LNCAP (cell line): ENCODE measurements at regions not wholly inside any gene's neighbourhood (a gene's known extent, or its start where the extent isn't known, plus 50 kb on each side); places are given as distances from the start of the nearest gene placed in this dataset.

Experiments used
- TF ChIP-seq, protein P1 (sequence below): fragments of 450-650 bp; IDR thresholded peaks from 2 replicates; pipeline ENCODE4 v1.5.1; 2017; ENCODE audit warnings: mild to moderate bottlenecking

DNA sequence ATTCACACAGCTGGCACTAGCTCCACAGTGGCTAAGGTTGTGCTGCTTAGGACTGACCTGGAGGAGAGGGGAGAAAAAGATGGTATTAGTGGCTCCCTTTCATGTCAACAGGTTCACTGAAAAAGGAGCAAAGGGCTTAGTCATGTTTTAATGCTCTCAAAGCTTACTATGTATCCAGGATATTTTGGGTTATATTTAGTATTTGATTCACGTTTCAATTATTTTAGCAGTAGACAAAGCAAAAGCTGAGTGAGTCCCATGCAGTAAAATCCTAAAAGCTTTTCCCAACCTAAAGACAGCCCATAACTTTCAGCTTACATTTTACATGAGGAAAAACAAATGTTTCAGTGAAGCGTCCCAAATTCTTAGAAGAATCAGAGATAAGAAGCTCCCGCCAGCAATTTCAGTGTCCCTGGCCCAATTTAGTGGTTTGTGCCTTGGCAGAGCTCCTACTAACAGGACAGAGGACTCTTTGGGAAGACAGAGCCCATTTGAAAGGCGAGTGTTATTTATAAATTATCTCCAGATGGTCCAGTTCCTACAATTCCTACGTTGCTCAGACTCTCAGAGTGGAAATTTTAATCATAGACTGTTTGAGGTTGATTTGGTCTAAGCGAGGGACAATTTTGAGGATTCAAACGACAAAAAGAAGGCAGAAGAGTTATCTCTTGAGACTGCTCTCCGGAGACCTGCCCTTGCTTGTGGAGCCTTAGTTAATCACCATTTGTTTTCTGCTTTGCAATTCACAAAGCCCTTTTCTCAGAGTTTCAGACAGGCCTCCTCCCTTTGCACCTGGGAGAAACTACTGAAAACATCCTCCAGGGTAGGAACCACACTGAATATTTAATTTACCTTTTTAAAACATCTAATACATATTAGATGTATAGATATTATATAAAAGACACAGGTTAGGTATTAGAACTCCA is 225.0 kb upstream of the ANKRD55 start:
- TF ChIP-seq, protein P1, sequence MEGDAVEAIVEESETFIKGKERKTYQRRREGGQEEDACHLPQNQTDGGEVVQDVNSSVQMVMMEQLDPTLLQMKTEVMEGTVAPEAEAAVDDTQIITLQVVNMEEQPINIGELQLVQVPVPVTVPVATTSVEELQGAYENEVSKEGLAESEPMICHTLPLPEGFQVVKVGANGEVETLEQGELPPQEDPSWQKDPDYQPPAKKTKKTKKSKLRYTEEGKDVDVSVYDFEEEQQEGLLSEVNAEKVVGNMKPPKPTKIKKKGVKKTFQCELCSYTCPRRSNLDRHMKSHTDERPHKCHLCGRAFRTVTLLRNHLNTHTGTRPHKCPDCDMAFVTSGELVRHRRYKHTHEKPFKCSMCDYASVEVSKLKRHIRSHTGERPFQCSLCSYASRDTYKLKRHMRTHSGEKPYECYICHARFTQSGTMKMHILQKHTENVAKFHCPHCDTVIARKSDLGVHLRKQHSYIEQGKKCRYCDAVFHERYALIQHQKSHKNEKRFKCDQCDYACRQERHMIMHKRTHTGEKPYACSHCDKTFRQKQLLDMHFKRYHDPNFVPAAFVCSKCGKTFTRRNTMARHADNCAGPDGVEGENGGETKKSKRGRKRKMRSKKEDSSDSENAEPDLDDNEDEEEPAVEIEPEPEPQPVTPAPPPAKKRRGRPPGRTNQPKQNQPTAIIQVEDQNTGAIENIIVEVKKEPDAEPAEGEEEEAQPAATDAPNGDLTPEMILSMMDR: no peak

DNA sequence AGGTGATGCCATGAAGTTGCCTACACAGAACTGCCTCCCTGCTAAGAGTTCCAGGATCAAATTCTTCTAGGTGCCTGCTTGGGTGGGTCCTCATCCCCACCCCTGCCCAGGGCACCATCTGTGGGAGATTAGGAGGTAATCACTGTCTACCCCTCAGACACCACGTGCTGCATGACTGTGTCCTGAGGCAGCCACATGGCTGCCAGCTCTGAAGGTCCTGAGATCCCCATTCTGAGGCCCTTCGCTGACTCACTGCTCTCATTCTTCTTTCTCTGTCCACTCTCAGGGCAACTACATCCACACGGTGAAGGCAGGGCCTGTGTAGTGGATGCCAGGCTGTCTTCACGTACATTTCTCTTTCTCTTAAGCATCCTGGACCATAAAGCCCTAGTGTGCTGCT is 222.9 kb upstream of the ANKRD55 start:
- TF ChIP-seq, protein P1: no peak

DNA sequence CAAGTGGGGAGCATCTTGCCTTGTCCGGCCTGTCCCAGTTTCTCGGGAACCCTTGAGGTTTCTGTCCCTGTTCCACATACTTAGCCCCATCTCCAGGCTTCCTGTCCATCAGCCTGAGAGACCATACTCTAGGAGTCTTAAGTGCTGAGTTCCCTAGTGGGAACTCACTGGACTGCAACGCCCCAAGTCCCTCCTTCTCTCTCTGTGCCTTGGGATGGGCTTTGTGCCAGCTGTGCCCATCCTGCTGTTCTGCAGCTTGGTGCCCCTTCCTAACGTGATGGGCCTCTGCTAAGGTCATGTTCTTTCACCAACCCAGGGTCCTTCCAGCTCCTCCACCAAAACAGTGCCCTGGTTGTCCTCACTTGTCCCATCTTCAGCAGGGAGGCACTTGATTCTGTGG is 222.3 kb upstream of the ANKRD55 start:
- TF ChIP-seq, protein P1: no peak

DNA sequence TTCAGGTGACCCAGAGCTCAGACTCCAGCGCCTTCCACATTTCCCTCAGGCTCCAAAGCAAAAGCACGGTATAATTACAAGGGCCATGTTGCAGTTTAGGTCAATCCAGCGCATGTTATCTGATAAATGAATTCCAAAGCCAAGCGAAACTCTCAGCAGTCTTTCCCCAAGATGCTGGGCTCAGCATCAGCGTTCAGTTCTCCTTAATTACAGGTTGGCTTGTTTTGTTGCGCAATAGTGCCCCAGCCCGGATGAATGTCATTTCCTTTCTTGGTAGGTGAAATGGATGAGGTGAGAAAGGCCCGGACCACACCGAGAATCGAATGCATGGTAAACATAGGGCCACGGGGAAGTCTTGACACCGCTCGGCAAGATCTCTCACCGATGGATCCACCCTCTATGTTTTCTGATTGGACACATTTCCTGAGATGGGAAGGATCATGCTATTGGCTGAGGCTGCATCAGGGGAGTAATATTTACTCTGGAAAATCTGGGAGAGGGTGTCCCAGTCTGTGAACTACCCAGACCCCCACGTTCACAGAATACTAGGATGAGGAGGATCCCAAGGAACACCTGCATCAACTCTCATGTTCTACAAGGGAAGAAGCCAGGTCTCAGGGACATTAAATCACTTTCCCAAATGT is 221.2 kb upstream of the ANKRD55 start:
- TF ChIP-seq, protein P1: no peak

DNA sequence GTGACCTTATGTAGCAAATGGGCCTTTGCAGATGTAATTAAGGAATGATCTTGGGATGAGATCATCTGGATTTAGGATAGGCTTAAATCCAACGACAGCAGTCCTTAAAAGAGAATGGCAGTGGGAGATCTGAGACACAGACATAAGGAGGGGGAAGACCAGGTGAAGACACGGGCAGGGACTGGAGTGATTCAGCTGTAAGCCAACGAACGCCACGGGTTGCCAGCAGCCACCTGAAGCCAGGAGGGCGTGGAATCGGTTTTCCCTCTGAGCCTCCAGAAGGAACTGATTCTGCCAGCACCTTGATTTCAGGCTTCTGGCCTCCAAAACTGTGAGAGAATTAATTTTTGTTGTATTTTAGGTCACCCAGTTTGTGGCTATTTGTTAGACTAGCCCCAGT is 218.6 kb upstream of the ANKRD55 start:
- TF ChIP-seq, protein P1: no peak

DNA sequence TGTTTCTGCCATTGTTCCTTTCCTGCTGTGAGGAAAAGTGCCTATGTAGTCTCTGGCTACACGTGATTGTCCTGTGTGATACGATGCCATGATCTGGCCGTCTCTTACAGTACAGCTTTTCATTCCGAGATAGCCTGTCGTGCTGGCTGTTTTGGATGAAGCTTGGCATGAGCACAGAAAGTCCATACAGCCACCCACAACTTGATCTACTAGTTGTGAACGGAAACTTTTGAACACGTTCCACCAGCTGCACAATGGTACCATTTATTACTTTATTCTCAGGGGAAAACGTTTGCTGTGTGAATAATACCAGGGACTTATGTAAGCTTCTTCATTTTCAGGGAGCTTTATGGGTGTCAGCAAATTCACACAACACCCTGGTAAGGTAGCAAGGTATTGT is 217.6 kb upstream of the ANKRD55 start:
- TF ChIP-seq, protein P1: no peak

DNA sequence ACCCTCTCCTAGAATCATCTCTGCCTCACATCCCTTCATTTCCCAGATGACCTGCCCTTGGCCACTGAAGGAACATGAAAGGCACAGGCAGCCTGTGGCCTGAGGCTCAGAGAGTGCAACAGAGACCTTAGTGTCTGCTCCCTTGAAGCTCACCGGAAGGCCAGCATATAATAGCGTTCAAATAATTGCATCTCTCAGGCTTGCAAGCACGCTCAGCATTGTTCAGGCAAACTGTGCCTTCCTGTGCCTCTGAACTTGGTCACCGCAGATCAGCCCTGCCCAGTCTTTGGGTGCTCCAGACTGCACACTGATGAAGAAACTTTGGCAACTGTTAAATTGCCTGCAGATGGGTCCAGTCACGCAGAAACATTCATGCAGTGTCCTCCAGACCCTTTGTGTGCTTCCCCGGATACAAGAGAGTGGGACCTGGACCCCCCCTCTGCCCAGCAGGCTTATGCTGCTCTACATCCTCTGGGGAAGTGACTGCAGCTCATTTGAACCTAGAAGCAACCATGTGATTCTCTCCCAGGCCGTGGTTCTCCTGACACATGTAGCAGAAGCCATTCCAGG is 216.0 kb upstream of the ANKRD55 start:
- TF ChIP-seq, protein P1: no peak
